ENCODE measurements at regions not wholly inside any gene's neighbourhood (a gene's known extent, or its start where the extent isn't known, plus 50 kb on each side); places are given as distances from the start of the nearest gene placed in this dataset.

DNA sequence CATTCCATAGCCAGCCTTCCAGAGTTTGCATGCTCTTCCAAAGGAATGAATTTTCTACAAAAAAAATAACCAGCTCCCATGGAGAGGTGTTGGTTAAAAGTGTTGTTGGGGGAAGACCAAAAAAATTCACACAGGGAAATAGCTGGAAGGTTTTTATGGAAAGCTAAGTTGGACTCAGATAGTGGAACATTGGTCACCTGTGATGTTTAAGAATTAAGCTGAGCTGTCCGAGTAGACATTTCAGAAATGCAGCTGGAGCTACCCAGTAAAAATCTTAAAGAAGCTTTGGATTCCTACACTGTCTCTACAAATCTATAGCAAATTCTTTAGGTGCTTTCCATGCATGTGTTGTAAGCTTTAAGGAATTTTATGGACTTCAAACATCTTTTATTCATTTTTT is 155.5 kb downstream of the THBS2 start:
- TF ChIP-seq, protein P1, sequence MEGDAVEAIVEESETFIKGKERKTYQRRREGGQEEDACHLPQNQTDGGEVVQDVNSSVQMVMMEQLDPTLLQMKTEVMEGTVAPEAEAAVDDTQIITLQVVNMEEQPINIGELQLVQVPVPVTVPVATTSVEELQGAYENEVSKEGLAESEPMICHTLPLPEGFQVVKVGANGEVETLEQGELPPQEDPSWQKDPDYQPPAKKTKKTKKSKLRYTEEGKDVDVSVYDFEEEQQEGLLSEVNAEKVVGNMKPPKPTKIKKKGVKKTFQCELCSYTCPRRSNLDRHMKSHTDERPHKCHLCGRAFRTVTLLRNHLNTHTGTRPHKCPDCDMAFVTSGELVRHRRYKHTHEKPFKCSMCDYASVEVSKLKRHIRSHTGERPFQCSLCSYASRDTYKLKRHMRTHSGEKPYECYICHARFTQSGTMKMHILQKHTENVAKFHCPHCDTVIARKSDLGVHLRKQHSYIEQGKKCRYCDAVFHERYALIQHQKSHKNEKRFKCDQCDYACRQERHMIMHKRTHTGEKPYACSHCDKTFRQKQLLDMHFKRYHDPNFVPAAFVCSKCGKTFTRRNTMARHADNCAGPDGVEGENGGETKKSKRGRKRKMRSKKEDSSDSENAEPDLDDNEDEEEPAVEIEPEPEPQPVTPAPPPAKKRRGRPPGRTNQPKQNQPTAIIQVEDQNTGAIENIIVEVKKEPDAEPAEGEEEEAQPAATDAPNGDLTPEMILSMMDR (conservative IDR thresholded peaks at IDR 0.05; ENCODE audit: low read depth), result no peak
- ChIA-PET CTCF (no interaction called here), POLR2A (ENCODE audit: low non-redundant PET) (no interaction called here)
- no peak for DNase-seq (ENCODE audit: low spot score)
- no peak overlapping the region for H3K27ac ChIP-seq

DNA sequence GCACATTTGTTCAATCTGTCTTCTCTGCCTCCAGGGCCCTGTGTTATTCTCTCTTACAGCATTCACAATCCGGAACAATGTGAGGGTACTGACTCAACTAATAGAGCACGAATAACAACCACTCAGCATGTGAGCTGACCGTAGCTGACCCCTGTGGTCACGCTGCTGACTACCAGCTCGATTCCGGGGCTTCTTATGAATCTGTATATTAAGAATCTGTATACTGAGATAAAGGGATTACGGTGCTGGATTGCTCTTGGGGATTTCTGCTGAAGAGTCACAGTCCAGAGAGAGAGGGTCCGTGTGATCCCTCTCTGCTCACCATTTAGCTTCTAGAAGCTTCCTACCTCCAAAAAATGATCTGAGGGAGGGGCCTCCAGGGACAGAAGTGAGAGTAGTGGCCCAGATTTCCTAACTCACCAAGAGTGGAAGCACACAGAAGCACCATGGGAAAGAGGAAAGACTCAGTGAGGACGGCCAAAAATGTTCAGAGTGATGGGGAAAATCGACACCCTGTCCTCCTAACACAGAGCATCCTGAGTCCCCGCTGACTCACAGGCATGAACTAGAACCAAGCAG is 156.2 kb downstream of the THBS2 start:
- ChIA-PET POLR2A (ENCODE audit: low non-redundant PET) (no interaction called here), CTCF (no interaction called here)
- TF ChIP-seq, protein P1 (conservative IDR thresholded peaks at IDR 0.05; ENCODE audit: low read depth), result no peak
- DNase-seq (ENCODE audit: low spot score), result no peak
- no peak overlapping the region for H3K27ac ChIP-seq

- DNase-seq (ENCODE audit: low spot score), result no peak
Measured at GRCh38 chr6:169096388-169096787, 157.3 kb downstream of the THBS2 start.

GRCh38 chr6:169095153-169095552 is 158.5 kb downstream of the THBS2 start:
- no peak overlapping the region for H3K27ac ChIP-seq
- TF ChIP-seq, protein P1 (conservative IDR thresholded peaks at IDR 0.05; ENCODE audit: low read depth), result no peak
- DNase-seq (ENCODE audit: low spot score), result no peak
- CTCF ChIA-PET, result no interaction called here
- POLR2A ChIA-PET (ENCODE audit: low non-redundant PET), result no interaction called here

More at GRCh38 chr6:169096388-169096787, 157.3 kb downstream of the THBS2 start:
- TF ChIP-seq, protein P1 (conservative IDR thresholded peaks at IDR 0.05; ENCODE audit: low read depth), result no peak
- H3K27ac ChIP-seq, result no peak overlapping the region
- CTCF ChIA-PET, result no interaction called here
- POLR2A ChIA-PET (ENCODE audit: low non-redundant PET), result no interaction called here

DNA sequence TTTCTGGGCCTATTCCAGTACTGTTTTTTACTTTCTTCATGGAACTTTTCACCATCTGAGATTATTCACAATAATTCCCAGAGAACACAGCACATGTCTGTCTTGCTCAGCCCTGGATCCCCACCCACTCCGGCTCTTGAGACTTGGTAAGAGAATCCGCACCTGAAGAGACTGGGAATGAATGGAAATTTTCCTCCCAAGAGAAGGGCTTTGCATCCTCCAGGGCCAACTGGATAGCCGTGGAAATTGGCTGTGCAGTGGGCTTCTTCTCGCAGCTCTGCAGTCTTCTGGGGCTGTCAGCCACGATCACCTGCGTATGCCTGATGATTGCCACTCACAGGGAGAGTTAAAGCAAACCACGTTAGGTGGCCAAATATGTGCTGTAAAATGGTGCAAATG is 159.1 kb downstream of the THBS2 start:
- TF ChIP-seq, protein P1 (conservative IDR thresholded peaks at IDR 0.05; ENCODE audit: low read depth), result no peak
- no peak overlapping the region for H3K27ac ChIP-seq
- POLR2A ChIA-PET (ENCODE audit: low non-redundant PET), result no interaction called here
- no peak for DNase-seq (ENCODE audit: low spot score)
- CTCF ChIA-PET, result no interaction called here

DNA sequence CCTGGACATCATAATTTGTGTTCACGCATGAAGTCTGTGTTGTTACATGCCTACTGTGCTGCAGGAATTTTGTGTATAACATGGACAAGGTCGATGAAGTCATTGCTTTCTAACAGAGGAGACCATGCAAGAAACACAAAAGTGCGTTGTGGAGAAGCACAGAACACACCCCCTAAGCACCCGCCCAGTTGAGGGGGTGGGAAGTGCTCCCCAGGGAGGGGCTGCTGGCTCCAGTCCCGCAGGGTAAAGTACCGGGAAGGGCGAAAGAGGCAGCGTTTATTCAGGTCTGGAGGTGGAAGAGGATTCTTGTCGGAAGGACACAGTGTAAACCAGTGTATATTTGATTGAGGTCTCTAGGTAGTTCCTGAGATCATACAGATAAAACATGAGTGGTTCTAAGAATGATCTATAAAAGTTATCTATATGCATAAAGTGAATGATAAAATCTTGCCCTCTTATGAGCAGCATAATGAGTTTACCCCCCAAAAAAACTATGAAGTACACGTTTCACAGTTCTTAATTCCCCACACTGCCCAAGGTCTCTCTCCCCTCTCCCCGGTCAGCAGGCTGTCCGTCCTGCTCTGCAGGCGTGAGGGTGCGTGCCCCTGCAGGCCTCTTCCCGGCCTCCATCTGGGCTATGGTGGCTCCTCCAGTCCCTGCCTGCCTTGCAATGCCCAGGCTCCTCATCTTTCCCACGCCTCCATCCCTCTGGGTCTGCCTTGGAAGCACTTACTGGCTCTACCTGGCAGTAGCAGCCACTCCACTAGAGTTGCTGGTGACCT is 159.7 kb downstream of the THBS2 start:
- TF ChIP-seq, protein P1 (conservative IDR thresholded peaks at IDR 0.05; ENCODE audit: low read depth), result no peak
- POLR2A ChIA-PET (ENCODE audit: low non-redundant PET), result no interaction called here
- DNase-seq (ENCODE audit: low spot score), result no peak
- no peak overlapping the region for H3K27ac ChIP-seq
- CTCF ChIA-PET, result no interaction called here
